DND-41 (cell line): ENCODE measurements at regions not wholly inside any gene's neighbourhood (a gene's known extent, or its start where the extent isn't known, plus 50 kb on each side); places are given as distances from the start of the nearest gene placed in this dataset.

Experiments
- ATAC-seq: fragments of 200-7000 bp; cut with Tn5 transposase; 3 replicates; pipeline ENCODE4 v1.9.1; 2021; ENCODE audit warnings: low read depth; ENCODE audit not compliant: insufficient read depth
- DNase-seq: peaks from one replicate; pipeline ENCODE4 v3.0.0-alpha.2; 2020
- H2AFZ ChIP-seq: 2 replicates; pipeline ENCODE4 v1.6.0; 2012; ENCODE audit warnings: low read depth, low read length
- H3K27ac ChIP-seq: 2 replicates; pipeline ENCODE4 v1.5.1; 2012; ENCODE audit warnings: low read length, inconsistent platforms
- H3K27me3 ChIP-seq: fragments of 200-600 bp; sonication (generic); 2 replicates; pipeline ENCODE4 v1.6.0; 2012; ENCODE audit warnings: low read length, mild to moderate bottlenecking, inconsistent platforms; ENCODE audit not compliant: insufficient read depth, poor library complexity
- H3K36me3 ChIP-seq: 2 replicates; pipeline ENCODE4 v1.5.1; 2012; ENCODE audit warnings: low read length, inconsistent platforms; ENCODE audit not compliant: insufficient read depth
- H3K4me1 ChIP-seq: 2 replicates; pipeline ENCODE4 v1.5.1; 2012; ENCODE audit warnings: mild to moderate bottlenecking, low read length; ENCODE audit not compliant: insufficient read depth
- H3K4me2 ChIP-seq: 2 replicates; pipeline ENCODE4 v1.6.0; 2012; ENCODE audit warnings: mild to moderate bottlenecking, moderate library complexity, low read length, inconsistent platforms; ENCODE audit not compliant: insufficient read depth
- H3K4me3 ChIP-seq, 2 experiments: fragments of 200-600 bp in 1 of 2; shearing (Covaris generic) in 1 of 2; 2 replicates each; pipeline ENCODE4 v1.5.1; 2012 to 2016; ENCODE audit warnings: inconsistent platforms in 2 of 2, low read length in 2 of 2, mild to moderate bottlenecking in 2 of 2, low read depth in 1 of 2, moderate library complexity in 1 of 2
- H3K79me2 ChIP-seq: 2 replicates; pipeline ENCODE4 v1.6.0; 2012; ENCODE audit warnings: low read length, inconsistent platforms; ENCODE audit not compliant: insufficient read depth
- H3K9ac ChIP-seq: 2 replicates; pipeline ENCODE4 v1.6.0; 2012; ENCODE audit warnings: low read depth, mild to moderate bottlenecking, inconsistent platforms, low read length, moderate library complexity
- H3K9me3 ChIP-seq: 2 replicates; pipeline ENCODE4 v1.5.1; 2012; ENCODE audit warnings: low read length, moderate library complexity, mild to moderate bottlenecking, inconsistent platforms; ENCODE audit not compliant: insufficient read depth, severe bottlenecking
- H4K20me1 ChIP-seq: 2 replicates; pipeline ENCODE4 v1.6.0; 2012; ENCODE audit warnings: low read length; ENCODE audit not compliant: insufficient read depth
- CTCF ChIP-seq: IDR thresholded peaks from 2 replicates; pipeline ENCODE4 v1.5.1; 2012; ENCODE audit warnings: borderline replicate concordance, low read length, moderate library complexity, mild to moderate bottlenecking; ENCODE audit not compliant: poor library complexity, severe bottlenecking; ENCODE audit errors: extremely low read depth
- EZH2 ChIP-seq: IDR thresholded peaks from 3 replicates; pipeline ENCODE4 v1.6.1; 2012; ENCODE audit warnings: borderline replicate concordance, low read depth, mild to moderate bottlenecking, moderate library complexity, low read length, inconsistent platforms; ENCODE audit not compliant: severe bottlenecking

GRCh38 chr4:35461931-35462659 is 782.2 kb downstream of the ARAP2 start:
- Histone ChIP-seq H3K4me2 (no peak overlapping the region), H3K9me3 (peaks cover 3% of the 10 kb centered on the region), H3K79me2 (no peaks in the 10 kb centered on the region), H3K9ac (no peak overlapping the region), H4K20me1 (no peaks in the 10 kb centered on the region), H3K27ac (no peak overlapping the region), H2AFZ (no peak overlapping the region), H3K4me3 (no peak overlapping the region), H3K4me1 (no peaks in the 10 kb centered on the region), H3K27me3 (no peaks in the 10 kb centered on the region), H3K36me3 (no peaks in the 10 kb centered on the region)
- no peak for DNase-seq
- ATAC-seq: no peak
- TF ChIP-seq CTCF (no peak), EZH2 (no peak)

- Histone ChIP-seq H3K79me2 (no peaks in the 10 kb centered on the region), H4K20me1 (no peaks in the 10 kb centered on the region), H3K4me2 (no peak overlapping the region), H3K4me1 (no peaks in the 10 kb centered on the region), H3K36me3 (no peaks in the 10 kb centered on the region), H2AFZ (no peak overlapping the region), H3K27me3 (no peaks in the 10 kb centered on the region), H3K27ac (no peak overlapping the region), H3K9me3 (peaks cover 3% of the 10 kb centered on the region), H3K9ac (no peak overlapping the region), H3K4me3 (no peak overlapping the region)
- TF ChIP-seq CTCF (no peak), EZH2 (no peak)
- ATAC-seq (no peak), DNase-seq (no peak)
Measured at GRCh38 chr4:35463251-35463952, 780.9 kb downstream of the ARAP2 start.

GRCh38 chr4:35464964-35465528 is 779.3 kb downstream of the ARAP2 start:
- H3K9ac ChIP-seq: no peak overlapping the region
- no peaks in the 10 kb centered on the region for H4K20me1 ChIP-seq
- H3K9me3 ChIP-seq: no peaks in the 10 kb centered on the region
- no peak overlapping the region for H3K27ac ChIP-seq
- H3K27me3 ChIP-seq: no peaks in the 10 kb centered on the region
- ATAC-seq: no peak
- no peak overlapping the region for H2AFZ ChIP-seq
- no peaks in the 10 kb centered on the region for H3K4me1 ChIP-seq
- no peak overlapping the region for H3K4me2 ChIP-seq
- no peak for TF ChIP-seq EZH2
- no peak for TF ChIP-seq CTCF
- H3K36me3 ChIP-seq: no peaks in the 10 kb centered on the region
- DNase-seq: no peak
- no peaks in the 10 kb centered on the region for H3K79me2 ChIP-seq
- H3K4me3 ChIP-seq: no peak overlapping the region
